ENCODE measurements at regions not wholly inside any gene's neighbourhood (a gene's known extent, or its start where the extent isn't known, plus 50 kb on each side); places are given as distances from the start of the nearest gene placed in this dataset.

DNA sequence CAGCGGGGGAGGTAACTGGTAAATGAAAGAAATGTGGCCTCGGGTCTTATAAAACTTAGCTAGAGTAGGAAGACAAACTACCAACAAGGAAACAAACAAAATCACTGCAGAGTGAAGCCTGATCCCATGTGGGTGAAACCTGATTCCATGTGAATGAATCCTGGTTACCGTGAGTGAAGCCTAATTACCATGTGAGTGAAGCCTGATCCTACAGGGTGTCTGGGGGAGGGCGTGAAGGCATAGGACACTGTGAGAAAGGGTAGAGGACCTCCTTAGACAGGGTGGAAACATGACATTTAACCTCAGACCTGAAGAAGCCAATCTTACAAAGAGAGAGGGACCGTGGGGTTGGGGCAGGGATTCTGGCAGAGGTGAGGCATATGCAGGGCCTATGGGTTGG is 106.2 kb upstream of the USP47 start:
- TF ChIP-seq, protein P1, sequence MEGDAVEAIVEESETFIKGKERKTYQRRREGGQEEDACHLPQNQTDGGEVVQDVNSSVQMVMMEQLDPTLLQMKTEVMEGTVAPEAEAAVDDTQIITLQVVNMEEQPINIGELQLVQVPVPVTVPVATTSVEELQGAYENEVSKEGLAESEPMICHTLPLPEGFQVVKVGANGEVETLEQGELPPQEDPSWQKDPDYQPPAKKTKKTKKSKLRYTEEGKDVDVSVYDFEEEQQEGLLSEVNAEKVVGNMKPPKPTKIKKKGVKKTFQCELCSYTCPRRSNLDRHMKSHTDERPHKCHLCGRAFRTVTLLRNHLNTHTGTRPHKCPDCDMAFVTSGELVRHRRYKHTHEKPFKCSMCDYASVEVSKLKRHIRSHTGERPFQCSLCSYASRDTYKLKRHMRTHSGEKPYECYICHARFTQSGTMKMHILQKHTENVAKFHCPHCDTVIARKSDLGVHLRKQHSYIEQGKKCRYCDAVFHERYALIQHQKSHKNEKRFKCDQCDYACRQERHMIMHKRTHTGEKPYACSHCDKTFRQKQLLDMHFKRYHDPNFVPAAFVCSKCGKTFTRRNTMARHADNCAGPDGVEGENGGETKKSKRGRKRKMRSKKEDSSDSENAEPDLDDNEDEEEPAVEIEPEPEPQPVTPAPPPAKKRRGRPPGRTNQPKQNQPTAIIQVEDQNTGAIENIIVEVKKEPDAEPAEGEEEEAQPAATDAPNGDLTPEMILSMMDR (optimal IDR thresholded peaks at IDR 0.05 in 1 of 3, IDR thresholded peaks at IDR 0.05 in 1 of 3, conservative IDR thresholded peaks at IDR 0.05 in 1 of 3; ENCODE audit: extremely low read depth in 1 of 3, insufficient read depth in 2 of 3, low read length in 3 of 3) = no peak
- no peak for TF ChIP-seq EZH2 (IDR thresholded peaks at IDR 0.05; ENCODE audit: low read length)
